ENCODE measurements at regions not wholly inside any gene's neighbourhood (a gene's known extent, or its start where the extent isn't known, plus 50 kb on each side); places are given as distances from the start of the nearest gene placed in this dataset.

DNA sequence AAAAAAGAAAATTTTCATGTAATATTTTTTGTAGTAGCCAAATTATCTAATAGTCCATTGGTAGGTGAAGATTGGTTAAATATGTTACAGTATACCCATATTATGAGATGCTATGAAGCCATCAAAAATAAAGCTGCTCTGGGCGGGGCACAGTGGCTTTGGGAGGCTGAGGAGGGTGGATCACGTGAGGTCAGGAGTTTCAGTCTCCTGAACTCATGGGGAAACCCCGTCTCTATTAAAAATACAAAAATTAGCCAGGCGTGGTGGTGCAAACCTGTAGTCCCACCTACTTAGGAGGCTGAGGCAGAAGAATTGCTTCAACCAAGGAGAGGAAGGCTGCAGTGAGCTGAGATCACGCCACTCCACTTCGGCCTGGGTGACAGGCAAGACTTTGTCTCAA lies 360.5 kb downstream of the KIF16B start:
- TF ChIP-seq, protein P1, sequence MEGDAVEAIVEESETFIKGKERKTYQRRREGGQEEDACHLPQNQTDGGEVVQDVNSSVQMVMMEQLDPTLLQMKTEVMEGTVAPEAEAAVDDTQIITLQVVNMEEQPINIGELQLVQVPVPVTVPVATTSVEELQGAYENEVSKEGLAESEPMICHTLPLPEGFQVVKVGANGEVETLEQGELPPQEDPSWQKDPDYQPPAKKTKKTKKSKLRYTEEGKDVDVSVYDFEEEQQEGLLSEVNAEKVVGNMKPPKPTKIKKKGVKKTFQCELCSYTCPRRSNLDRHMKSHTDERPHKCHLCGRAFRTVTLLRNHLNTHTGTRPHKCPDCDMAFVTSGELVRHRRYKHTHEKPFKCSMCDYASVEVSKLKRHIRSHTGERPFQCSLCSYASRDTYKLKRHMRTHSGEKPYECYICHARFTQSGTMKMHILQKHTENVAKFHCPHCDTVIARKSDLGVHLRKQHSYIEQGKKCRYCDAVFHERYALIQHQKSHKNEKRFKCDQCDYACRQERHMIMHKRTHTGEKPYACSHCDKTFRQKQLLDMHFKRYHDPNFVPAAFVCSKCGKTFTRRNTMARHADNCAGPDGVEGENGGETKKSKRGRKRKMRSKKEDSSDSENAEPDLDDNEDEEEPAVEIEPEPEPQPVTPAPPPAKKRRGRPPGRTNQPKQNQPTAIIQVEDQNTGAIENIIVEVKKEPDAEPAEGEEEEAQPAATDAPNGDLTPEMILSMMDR (IDR thresholded peaks at IDR 0.05; ENCODE audit: low read depth, low read length): no peak
- TF ChIP-seq MYC (IDR thresholded peaks at IDR 0.05; ENCODE audit: low read depth, low read length): no peak

Data from NB4 (cell line).